Erythroblast (primary cell): ENCODE measurements at regions not wholly inside any gene's neighbourhood (a gene's known extent, or its start where the extent isn't known, plus 50 kb on each side); places are given as distances from the start of the nearest gene placed in this dataset.

ENCODE experiments used
- DNase-seq, 2 experiments: peaks; one replicate each; lab custom pipeline; 2025; lab: John Stamatoyannopoulos, UW
- GATA1 ChIP-seq: IDR thresholded peaks from 2 replicates; pipeline ENCODE4 v1.6.1; 2011; ENCODE audit warnings: low read depth, mild to moderate bottlenecking, control low read depth, low read length, moderate library complexity
- POLR2A ChIP-seq: IDR thresholded peaks from 2 replicates; pipeline ENCODE4 v1.6.1; 2011; ENCODE audit warnings: mild to moderate bottlenecking, low read length

- TF ChIP-seq GATA1 (no peak), POLR2A (no peak)
- no peak for DNase-seq
Measured at GRCh38 chr9:19600538-19600937, 188.3 kb downstream of the SLC24A2 start.

DNA sequence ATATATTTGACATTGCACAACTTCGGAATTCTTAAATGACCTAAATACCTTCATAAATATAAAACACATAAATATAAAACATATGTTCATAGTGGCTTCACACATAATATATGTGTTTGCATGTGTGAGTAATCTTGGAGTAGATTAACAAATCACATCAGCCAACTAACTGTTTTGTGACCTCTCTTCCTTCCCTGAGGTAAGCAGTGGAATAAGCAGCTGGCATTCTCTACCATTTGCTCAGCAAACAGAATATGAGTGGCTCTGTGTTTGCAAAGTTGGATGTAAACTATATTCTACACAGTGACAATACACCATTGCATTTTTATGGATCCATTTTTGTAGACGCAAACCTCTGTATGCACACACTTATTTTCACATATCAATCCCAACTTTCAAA is 189.9 kb downstream of the ACER2 start:
- no peak for DNase-seq
- TF ChIP-seq POLR2A: no peak
- no peak for TF ChIP-seq GATA1

DNA sequence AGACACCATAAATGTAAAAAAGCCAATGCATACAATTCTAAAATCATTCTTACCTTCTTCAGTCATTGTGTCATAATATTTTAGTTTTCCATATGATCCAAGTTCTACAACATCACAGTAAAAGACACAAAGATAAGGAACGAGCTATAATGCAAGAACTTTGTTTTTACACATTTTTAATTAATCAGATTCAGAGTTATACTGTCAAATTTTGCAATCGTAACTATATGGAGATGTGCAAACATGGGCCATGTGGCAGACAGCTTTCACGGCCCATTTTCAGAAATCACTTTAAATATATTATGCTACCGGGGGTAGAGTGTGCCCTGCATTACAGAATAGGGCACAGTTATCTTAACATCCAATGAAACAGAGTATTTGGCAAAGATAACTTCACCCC is 188.4 kb downstream of the ACER2 start:
- DNase-seq: no peak
- TF ChIP-seq GATA1: no peak
- no peak for TF ChIP-seq POLR2A

GRCh38 chr9:19595003-19595402 is 186.2 kb downstream of the ACER2 start:
- TF ChIP-seq POLR2A: no peak
- TF ChIP-seq GATA1: no peak

GRCh38 chr9:19587678-19588077 is 178.9 kb downstream of the ACER2 start:
- TF ChIP-seq POLR2A (no peak), GATA1 (no peak)
- DNase-seq: no peak

More at GRCh38 chr9:19595003-19595402, 186.2 kb downstream of the ACER2 start:
- no peak for DNase-seq

GRCh38 chr9:19583890-19584289 is 175.1 kb downstream of the ACER2 start:
- DNase-seq: peak; percentile 4 to 5
- no peak for TF ChIP-seq GATA1
- TF ChIP-seq POLR2A: no peak

DNA sequence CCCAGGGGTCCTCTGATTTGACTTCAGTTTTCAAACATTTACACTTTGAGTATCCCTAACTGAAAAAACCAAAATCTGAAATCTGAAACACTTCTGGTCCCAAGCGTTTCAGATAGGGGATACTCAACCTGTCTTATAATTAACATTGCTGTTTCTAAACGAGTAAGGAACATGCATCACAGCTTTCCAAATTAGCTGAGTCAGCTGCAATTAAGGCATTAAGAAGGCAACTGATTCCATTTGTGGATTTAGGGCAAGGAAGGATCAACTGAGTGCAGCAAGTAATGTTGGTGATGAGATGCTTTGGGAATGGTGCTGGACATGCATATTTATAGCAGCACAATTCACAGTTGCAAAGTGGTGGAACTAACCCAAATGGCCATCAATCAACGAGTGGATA is 168.6 kb downstream of the ACER2 start:
- no peak for DNase-seq
- TF ChIP-seq POLR2A (no peak), GATA1 (no peak)

DNA sequence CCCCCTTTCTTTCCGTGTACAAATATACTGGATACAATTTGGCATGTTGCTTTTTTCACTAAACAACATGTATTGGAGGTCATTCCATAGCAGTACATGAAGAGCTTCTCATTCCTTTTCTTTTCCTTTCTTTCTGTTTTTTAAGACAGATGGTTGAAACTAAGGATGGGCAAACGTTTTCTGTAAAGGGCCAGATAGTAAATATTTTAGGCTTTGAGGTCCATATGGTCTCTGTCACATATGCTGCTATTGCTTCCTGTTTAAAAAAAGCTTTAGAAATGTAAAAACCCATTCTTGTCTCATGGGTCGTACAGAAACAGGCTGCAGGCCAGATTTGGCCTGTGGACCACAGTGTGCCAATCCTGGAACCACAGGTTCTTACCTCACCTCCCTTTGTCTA is 160.1 kb downstream of the ACER2 start:
- no peak for TF ChIP-seq POLR2A
- TF ChIP-seq GATA1: no peak
- DNase-seq: no peak

DNA sequence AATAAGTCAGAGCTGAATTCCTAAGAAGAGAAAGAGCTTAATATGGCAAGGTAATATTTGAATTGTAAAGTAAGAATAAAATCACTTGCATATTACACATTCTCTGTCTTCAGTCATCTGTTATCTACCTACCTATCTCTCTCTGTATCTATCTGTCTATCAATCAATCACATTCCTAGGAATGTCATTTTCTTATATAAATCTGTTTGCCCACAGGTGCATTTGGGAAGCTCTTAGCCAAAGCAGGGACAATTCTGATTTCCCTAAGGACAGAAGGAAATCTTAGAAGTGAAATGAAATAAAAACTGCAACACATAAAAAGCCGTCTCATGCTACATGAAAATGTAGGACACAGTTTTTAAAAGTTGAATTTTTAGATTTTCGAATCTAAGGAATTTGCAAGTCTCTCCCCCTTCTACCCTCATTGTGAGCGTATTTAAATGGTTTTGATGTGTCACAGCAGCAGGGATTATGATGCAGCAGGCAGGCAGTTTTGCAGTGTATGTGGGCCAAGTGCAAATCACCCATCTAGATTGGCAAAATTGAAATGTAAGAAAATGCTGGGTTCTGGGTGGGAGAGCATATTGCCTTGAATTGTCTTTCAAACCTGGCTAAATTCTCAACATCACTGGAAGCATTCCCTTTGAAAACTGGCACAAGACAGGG is 155.7 kb downstream of the ACER2 start:
- DNase-seq: no peak
- no peak for TF ChIP-seq GATA1
- no peak for TF ChIP-seq POLR2A

- TF ChIP-seq POLR2A (no peak), GATA1 (no peak)
- no peak for DNase-seq
Measured at GRCh38 chr9:19555214-19555613, 146.4 kb downstream of the ACER2 start.

- TF ChIP-seq POLR2A (no peak), GATA1 (no peak)
- DNase-seq: no peak
Measured at GRCh38 chr9:19554529-19554928, 145.7 kb downstream of the ACER2 start.

DNA sequence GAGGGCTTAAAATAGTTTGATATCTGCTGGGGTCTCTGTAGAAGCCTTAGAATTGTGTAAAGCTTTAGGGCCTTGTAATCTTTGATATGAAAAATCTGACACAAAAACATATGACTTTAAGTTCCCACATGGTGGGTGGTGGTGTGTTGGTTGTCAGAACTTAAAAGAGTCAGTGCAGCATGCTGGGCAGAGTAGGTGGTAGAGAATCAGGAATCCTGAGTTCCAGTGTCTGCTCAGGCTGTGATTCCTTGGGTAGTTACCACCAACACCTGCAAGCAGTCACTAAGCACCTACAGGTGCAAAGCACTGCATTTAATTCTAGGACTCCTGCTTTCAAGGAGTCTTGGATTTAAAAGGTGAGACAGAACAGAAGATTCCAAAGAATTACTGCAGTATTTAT is 144.6 kb downstream of the ACER2 start:
- no peak for TF ChIP-seq POLR2A
- no peak for TF ChIP-seq GATA1
- no peak for DNase-seq

GRCh38 chr9:19552282-19553105 is 143.7 kb downstream of the ACER2 start:
- TF ChIP-seq POLR2A (no peak), GATA1 (no peak)
- no peak for DNase-seq

- TF ChIP-seq GATA1 (no peak), POLR2A (no peak)
- DNase-seq: no peak
Measured at GRCh38 chr9:19551124-19551929, 142.5 kb downstream of the ACER2 start.

- TF ChIP-seq POLR2A (no peak), GATA1 (no peak)
- DNase-seq: no peak
Measured at GRCh38 chr9:19550009-19550408, 141.2 kb downstream of the ACER2 start.
